NCI-H146 treated with DMSO at 0.1 percent for 48 hours (cell line): ENCODE measurements at regions not wholly inside any gene's neighbourhood (a gene's known extent, or its start where the extent isn't known, plus 50 kb on each side); places are given as distances from the start of the nearest gene placed in this dataset.
"Not testable (repeated sequence)": the region's sequence is repeated elsewhere in the genome, so short reads cannot be mapped to it uniquely, and the experiment has no call there.

ENCODE experiments used
- DNase-seq: peaks from one replicate; lab custom pipeline; 2025; ENCODE audit not compliant: unreplicated experiment; lab: John Stamatoyannopoulos, UW

GRCh38 chr1:221863635-221864034, 121.7 kb upstream of the DUSP10 start:
- no peak for DNase-seq

DNA sequence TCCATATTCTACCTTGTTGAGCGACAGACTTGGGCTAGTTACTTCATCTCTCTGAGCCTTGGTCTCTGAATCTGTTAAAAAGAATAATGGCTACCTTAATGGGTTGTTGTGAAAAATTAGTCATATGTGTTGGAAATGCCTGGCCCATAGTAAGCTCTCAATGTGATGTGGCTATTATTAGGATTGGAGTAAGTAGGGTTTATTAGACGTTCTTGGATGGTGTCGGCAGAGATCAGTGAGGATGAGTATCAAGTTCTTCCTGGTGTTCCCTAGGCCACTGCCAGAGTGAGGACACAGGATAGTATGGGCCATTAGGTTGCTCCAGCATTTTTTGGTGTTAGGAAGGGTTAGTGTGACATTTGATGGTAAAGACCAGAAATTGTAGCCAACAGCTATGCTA, 121.1 kb upstream of the DUSP10 start:
- no peak for DNase-seq

- no peak for DNase-seq
Observed at GRCh38 chr1:221858818-221859611, 117.1 kb upstream of the DUSP10 start.

DNA sequence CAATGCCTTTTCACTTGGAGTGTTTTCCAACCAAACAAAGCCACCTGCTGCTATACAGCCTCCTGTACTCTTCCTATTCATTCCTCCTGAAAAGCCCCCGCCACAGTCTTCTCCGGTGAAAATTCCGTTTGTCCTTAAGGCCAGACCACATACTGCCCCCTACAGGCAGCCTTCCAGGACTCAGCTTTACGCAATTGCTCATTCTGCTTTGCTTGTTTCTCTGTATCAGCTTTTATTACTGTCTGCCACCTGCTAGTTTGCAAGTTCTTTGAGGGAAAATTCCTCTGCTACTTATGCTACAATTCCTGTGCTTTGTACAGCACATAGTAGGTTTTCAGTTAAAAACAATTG, 115.2 kb upstream of the DUSP10 start:
- not testable (repeated sequence) for DNase-seq

- no peak for DNase-seq
Observed at GRCh38 chr1:221856228-221857093, 114.6 kb upstream of the DUSP10 start.

- no peak for DNase-seq
Observed at GRCh38 chr1:221855156-221855555, 113.3 kb upstream of the DUSP10 start.

GRCh38 chr1:221851336-221851735, 109.4 kb upstream of the DUSP10 start:
- no peak for DNase-seq

GRCh38 chr1:221850470-221851187, 108.7 kb upstream of the DUSP10 start:
- DNase-seq: peak; percentile 5

- DNase-seq: no peak
Observed at GRCh38 chr1:221849897-221850296, 108.0 kb upstream of the DUSP10 start.

DNA sequence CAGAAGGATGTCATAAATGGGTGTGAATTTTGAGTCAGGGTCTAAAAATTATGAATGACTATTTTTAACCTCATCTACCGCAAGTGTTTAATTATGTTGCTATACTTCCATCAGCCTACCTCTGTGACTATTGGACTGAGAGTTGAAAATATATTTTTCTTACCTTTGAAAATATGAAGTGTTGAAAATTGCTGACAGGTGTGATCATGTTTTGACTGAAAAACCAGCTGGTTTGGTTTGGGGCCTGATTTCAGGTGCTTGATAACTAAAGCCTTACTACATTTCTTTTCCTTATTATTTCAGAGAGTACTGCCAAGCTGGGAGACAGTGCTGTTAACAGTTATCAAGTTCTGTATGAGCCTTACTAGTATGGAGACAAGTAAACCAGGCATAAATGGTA, 107.2 kb upstream of the DUSP10 start:
- no peak for DNase-seq

DNA sequence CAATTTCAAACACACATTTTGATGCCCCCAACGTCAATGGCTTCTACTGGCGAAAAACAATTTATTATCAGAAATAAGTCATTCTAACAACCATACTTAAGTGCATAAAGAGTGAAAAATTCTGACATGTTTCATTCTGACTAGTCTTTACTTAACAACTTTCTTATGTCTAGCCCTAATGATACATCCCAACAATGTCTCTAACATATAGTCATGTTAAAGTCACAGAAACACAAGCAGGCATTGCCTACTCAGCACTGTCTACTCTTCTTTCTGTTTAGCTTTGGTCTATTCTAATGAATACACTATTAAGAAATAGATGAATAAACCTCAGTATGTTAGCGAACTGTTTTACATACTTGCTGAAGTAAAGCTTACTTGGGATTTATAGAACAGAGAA, 105.8 kb upstream of the DUSP10 start:
- DNase-seq: no peak

- no peak for DNase-seq
Observed at GRCh38 chr1:221845650-221846371, 103.9 kb upstream of the DUSP10 start.

- no peak for DNase-seq
Observed at GRCh38 chr1:221841983-221842335, 100.1 kb upstream of the DUSP10 start.

DNA sequence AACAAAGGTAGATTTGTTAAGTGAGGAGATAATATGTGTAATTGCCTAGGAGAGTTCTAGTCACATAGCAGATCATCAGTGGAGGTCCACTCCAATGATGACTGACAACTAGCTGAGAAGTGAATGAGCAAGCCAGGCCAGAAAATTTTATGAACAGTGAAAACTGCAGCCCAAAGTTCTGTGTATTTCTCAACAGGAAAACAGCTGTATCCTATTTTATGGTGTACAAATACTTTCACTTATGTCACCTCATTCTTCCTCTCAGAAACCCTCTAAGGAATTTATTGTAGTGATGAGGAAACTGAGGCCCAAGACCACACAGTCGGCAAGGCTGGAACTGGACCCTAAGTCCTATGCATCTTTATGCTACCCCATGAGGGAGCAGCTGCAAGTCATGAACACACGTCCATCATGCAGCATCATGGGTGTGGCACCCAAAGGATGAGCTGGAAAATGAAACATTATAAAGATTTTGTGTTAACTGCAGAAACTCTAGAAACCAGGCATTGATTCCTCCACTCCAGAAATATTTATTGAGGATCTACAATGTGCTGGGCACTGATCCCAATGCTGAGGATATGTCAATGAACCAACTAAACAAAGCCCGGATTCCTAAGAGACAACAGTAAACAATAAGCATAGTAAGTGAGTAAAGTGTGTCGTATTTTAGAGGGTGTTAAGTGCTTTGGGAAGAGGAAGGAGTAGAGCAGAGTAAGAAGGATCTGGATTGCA, 99.5 kb upstream of the DUSP10 start:
- no peak for DNase-seq

DNA sequence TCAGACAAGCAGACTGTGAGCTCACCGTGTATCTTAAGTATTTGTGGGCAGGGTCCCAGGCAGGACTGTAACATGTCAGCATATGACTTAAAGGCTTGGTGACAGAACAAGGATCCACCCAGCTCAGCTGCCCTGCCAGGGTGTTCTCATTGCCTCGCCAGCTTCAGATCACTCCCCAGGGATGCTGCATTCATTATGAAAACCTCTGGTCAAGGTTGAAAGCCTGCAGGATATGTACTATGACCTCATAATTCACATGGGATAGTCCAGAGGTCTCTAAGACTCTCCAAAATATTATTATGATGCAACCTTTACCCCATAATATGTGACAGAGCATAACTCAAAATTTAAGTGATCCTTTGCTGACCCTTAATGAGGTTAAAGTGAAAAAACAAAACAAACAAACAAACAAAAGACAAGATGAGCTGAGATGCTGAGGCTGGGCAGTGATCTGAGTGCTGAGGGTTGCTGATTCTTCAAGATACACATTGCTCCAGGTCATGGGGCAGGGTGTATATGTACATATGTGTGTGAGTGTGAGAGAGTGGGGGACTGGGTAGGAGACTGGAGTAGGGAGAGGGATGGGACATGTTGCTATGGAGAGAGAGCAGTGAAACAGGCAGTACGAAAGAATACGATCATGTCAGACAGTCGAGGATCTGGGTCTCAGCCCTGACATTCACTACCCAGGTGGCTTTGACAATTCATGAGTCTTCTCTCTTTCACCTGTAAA, 98.8 kb upstream of the DUSP10 start:
- DNase-seq: no peak

DNA sequence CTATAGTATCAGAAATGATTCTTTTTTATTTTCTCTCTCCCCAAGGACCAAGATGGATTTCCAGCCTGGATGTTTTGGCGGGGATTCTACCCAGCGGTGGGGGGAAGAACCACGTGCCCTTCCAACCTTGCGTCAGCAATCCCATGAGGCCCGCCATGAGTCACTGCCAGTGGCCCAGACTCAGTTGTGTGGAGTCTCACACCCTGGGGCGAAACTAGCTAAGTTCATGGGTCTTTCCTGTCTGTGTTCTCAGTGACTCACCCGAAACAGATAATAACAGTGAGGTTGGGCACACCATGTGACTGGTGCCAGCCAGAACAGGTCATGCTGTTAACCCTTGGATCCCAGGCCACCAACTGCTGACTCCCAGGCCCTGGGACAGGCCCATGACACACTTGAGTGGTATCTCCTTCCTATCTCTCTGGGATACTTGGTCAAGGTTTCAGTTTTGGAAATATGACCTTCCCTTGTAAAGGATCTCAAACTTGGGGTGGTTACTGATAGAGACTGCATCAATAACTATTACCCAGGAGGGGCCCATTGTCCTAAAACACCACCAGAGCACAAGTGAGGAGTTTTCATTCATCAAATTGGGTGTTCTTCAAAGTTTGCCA, 98.0 kb upstream of the DUSP10 start:
- no peak for DNase-seq

DNA sequence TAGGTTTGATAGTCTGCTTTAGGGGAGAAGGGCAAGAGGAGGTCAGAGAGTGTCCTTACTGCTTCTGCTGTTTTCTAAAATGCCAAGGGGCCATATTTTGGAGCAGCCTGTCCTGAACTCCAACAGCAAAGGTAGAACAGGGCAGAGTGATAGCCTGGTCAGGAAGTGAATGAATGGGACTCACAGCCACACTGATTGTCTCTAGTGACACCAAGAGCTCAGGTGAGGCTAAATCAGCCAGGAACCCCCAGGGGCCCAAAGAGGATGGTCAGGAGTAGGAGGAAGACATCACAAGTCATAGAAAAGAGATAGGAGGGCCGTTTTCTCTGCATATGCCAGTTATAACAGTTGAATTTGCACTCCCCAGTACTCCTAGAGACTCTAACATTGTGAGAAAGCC, 97.4 kb upstream of the DUSP10 start:
- no peak for DNase-seq

- DNase-seq: no peak
Observed at GRCh38 chr1:221837896-221838295, 96.0 kb upstream of the DUSP10 start.
